ENCODE measurements at regions not wholly inside any gene's neighbourhood (a gene's known extent, or its start where the extent isn't known, plus 50 kb on each side); places are given as distances from the start of the nearest gene placed in this dataset.

DNA sequence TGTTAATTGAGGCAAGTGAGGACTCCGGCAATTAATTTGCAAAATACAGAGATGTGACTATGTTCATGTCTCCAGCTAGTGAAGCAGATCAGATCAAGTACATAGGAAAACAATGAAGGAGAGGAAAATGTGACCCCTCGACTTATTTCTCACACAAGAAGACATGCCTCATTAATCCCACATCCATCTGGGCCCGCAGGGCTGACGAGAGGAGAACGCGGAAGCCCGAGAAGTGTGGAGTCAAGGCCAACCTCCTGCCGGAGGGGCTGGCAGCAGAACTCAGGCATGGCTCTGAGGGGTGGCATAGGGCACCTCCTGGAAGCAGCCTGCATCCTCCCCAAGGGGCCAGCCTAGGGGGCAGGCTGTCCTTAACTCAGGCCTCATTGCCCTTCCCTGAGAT is 54.4 kb downstream of the ZNF503 start:
- Mint-ChIP-seq H3K27ac (no peak overlapping the region), H3K27me3 (no peaks in the 10 kb centered on the region), H3K9me3 (no peaks in the 10 kb centered on the region), H3K4me3 (no peak overlapping the region), H3K4me1 (no peaks in the 10 kb centered on the region), H3K36me3 (no peaks in the 10 kb centered on the region)
- DNase-seq (no peak), ATAC-seq (ENCODE audit: low read depth) (no peak)
- POLR2A ChIA-PET, result no interaction called here

DNA sequence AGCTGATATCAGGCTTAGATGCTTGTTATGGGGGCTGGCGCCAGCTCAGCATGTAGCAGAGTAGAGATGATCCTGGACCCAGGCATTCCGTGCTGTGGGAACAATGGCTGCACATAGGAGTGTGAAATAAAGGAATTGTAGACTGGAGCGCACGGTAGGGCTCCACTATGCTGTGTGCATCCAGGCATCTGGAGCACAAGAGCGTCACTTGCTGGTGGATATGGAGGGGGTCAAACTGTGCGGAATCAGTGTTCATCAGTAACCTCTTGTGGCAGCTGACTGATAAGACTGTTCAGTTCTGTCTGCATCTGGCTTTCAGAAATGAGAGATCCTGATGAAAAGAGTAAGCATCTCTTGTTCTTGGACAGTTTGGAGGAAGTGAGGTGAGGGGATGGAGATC is 55.8 kb downstream of the ZNF503 start:
- no peaks in the 10 kb centered on the region for H3K4me1 Mint-ChIP-seq
- H3K4me3 Mint-ChIP-seq, result no peak overlapping the region
- POLR2A ChIA-PET, result no interaction called here
- H3K27ac Mint-ChIP-seq, result no peak overlapping the region
- H3K36me3 Mint-ChIP-seq, result no peaks in the 10 kb centered on the region
- H3K9me3 Mint-ChIP-seq, result no peaks in the 10 kb centered on the region
- DNase-seq (no peak), ATAC-seq (ENCODE audit: low read depth) (no peak)
- no peaks in the 10 kb centered on the region for H3K27me3 Mint-ChIP-seq

DNA sequence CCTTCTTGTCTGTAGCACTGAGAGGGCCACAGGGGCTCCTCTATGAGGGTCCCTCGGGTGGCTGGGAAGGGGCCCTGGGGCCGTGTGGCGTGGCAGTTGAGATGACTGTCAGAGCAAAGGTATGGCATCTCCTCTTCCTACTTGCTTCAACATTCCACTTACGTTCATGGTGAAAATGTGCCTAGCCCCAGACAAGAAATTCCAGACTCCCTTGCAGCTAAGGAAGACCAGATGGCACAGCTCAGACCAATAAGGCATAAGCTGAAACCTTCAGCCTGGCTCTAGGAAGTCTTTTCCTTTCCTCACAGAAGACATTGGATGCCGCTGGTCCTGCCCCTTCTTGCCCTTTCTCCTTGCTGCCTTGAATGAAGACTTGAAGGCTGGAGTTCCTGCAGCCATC is 57.4 kb downstream of the ZNF503 start:
- POLR2A ChIA-PET, result no interaction called here
- no peaks in the 10 kb centered on the region for H3K27me3 Mint-ChIP-seq
- no peaks in the 10 kb centered on the region for H3K9me3 Mint-ChIP-seq
- no peak for DNase-seq
- no peak for ATAC-seq (ENCODE audit: low read depth)
- no peaks in the 10 kb centered on the region for H3K36me3 Mint-ChIP-seq
- H3K4me3 Mint-ChIP-seq, result no peak overlapping the region
- no peak overlapping the region for H3K27ac Mint-ChIP-seq
- H3K4me1 Mint-ChIP-seq, result no peaks in the 10 kb centered on the region

DNA sequence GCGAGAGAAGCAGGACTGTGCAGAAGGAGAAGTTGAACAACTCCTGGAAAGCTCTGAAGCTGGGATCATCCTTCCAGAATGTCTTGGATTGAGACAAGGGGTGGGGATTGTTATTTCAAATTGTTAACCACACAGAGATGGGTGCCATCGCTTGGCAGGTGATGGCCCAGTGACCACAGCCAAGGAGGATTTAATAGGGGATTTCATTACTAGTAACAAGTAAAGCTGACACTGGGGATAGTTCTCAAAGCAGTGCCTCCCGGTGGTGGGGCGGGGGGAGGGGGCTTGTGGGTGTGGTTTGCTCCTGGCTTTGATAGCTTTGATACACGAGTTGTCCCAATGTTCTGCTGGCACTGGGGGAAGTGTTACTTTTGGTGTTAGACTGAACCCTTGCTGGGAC is 59.2 kb downstream of the ZNF503 start:
- H3K9me3 Mint-ChIP-seq, result no peaks in the 10 kb centered on the region
- no peaks in the 10 kb centered on the region for H3K27me3 Mint-ChIP-seq
- DNase-seq (no peak), ATAC-seq (ENCODE audit: low read depth) (no peak)
- H3K27ac Mint-ChIP-seq, result no peak overlapping the region
- H3K4me3 Mint-ChIP-seq, result no peak overlapping the region
- no peaks in the 10 kb centered on the region for H3K36me3 Mint-ChIP-seq
- POLR2A ChIA-PET, result no interaction called here
- no peaks in the 10 kb centered on the region for H3K4me1 Mint-ChIP-seq

DNA sequence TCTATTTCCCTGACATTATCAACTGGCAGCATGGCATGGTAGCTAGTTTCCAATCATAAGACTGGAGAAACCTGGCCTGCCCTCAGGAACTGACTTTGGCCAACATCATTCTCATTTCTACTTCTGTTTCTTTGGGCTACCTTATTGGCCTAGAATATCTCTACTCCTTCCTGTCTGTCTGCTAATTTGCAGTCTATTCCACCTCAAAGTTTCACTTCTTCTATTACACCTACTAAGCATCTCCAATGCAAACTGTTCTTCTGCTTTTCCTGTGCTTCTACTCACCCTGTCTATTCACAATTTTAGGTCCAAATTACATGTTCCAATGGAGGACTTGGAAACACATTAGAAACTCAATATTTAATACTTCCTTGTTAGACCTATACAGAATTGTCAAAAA is 65.6 kb downstream of the ZNF503 start:
- Mint-ChIP-seq H3K4me1 (no peaks in the 10 kb centered on the region), H3K36me3 (no peaks in the 10 kb centered on the region), H3K27me3 (peaks cover 6% of the 10 kb centered on the region), H3K9me3 (no peaks in the 10 kb centered on the region), H3K4me3 (no peak overlapping the region), H3K27ac (no peak overlapping the region)
- ATAC-seq (ENCODE audit: low read depth) (no peak), DNase-seq (no peak)
- POLR2A ChIA-PET, result no interaction called here

DNA sequence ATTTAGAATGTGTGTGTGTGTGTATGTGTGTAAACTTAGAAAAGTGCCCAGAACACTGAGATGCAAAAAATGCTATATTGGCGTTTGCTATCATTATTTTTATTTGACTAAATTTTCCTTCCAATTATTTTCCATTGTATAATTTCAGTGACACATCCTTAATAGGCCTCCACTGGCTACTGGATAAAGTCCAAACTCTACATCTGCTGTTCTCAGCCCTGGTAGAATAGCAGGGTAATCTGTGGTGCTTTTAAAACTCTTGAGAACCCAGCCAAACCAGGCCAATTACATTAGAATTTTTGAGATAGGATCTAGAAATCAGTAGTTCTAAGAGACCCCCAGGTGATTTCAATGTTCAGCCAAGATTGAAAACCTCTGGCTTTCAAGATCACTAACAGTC is 66.4 kb downstream of the ZNF503 start:
- Mint-ChIP-seq H3K27ac (no peak overlapping the region), H3K36me3 (no peaks in the 10 kb centered on the region), H3K9me3 (no peaks in the 10 kb centered on the region), H3K27me3 (peaks cover 10% of the 10 kb centered on the region), H3K4me1 (no peaks in the 10 kb centered on the region), H3K4me3 (no peak overlapping the region)
- DNase-seq, result no peak
- no peak for ATAC-seq (ENCODE audit: low read depth)
- POLR2A ChIA-PET, result no interaction called here

DNA sequence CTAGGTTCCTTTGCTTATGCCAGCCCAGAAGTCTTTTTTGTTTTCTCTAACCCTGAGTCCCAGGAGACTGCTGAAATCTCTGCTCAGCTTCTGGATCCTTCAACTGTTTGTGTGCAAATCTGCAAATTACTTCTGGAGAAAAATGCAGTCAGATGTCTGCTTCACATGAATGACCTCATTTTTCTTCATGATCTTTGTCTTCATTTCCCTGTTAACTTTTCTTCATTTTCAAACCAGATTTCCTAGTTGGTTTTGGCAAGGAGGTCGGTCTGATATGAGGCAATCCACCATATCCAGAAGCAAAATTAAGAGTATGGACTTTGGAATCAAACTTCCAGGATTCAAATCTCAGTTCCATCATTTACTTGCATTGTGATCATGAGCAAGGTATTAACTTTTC is 66.8 kb downstream of the ZNF503 start:
- no peaks in the 10 kb centered on the region for H3K4me1 Mint-ChIP-seq
- POLR2A ChIA-PET, result no interaction called here

DNA sequence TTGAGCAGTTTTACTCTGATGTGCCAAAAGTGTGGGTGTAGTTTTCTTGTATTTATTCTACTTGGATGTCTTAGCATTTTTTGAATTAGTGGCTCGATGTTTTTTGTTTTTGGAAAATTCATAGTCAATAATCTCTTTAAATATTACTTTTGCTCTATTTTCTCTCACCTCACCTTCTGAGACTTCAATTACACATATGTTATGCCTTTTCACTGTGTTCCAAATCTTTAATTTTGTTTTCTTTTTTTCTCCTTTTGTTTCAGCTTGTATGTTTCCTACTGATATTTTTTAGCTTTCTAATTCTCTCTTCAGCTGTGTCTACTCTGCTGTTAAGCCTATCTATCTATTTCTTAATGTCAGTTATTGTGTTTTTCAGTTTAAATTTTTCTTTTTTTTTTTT is 69.5 kb downstream of the ZNF503 start:
- no peak overlapping the region for H3K4me3 Mint-ChIP-seq
- H3K9me3 Mint-ChIP-seq, result no peaks in the 10 kb centered on the region
- no peak overlapping the region for H3K27ac Mint-ChIP-seq

More for the DNA sequence above, 66.8 kb downstream of the ZNF503 start:
- no peak overlapping the region for H3K4me3 Mint-ChIP-seq
- no peaks in the 10 kb centered on the region for H3K9me3 Mint-ChIP-seq
- peaks cover 10% of the 10 kb centered on the region for H3K27me3 Mint-ChIP-seq
- DNase-seq (no peak), ATAC-seq (ENCODE audit: low read depth) (no peak)
- H3K27ac Mint-ChIP-seq, result no peak overlapping the region
- no peaks in the 10 kb centered on the region for H3K36me3 Mint-ChIP-seq

DNA sequence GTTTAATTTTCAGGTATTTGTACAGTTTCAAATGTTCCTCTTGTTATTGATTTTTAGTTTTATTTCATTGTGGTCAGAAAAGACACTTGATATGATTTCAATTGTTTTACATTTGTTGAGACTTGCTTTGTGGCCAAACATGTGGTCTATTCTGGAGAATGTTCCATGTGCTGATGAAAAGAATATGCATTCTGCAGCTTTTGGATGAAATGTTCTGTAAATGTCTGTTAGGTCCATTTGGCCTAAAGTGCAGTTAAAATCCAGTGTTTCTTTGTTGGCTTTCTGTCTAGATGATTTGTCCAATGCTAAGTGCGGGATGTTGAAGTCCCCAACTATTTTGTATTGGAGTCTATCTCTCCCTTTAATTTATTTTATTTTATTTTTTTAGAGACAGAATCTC is 70.5 kb downstream of the ZNF503 start:
- Mint-ChIP-seq H3K27ac (no peak overlapping the region), H3K9me3 (no peaks in the 10 kb centered on the region), H3K27me3 (peaks cover 20% of the 10 kb centered on the region), H3K36me3 (no peaks in the 10 kb centered on the region), H3K4me1 (no peaks in the 10 kb centered on the region), H3K4me3 (no peak overlapping the region)
- POLR2A ChIA-PET, result no interaction called here
- ATAC-seq (ENCODE audit: low read depth) (no peak), DNase-seq (no peak)

More for the DNA sequence above, 69.5 kb downstream of the ZNF503 start:
- POLR2A ChIA-PET, result no interaction called here
- Mint-ChIP-seq H3K27me3 (peaks cover 17% of the 10 kb centered on the region), H3K4me1 (no peaks in the 10 kb centered on the region), H3K36me3 (no peaks in the 10 kb centered on the region)
- no peak for DNase-seq
- ATAC-seq (ENCODE audit: low read depth), result no peak

DNA sequence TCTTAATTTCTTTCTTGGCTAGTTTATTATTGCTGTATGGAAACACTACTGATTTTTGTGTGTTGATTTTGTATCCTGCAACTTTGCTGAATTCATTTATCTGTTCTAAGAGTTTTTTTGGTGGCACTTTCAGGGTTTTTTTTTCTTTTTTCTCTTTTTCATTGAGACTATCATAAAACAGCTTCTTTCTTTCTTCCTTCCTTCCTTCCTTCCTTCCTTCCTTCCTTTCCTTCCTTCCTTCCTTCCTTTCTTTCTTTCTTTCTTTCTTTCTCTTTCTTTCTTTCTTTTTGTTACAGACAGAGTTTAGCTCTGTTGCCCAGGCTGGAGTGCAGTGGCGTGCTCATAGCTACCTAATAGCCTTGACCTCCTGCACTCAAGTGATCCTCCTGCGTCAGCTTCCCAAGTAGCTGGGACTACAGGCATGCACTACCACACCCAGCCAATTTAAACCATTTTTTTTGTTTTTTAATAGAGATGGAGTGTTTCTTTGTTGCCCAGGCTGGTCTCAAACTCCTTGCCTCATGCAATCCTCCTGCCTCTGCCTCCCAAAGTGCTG is 72.3 kb downstream of the ZNF503 start:
- no peak overlapping the region for H3K27ac Mint-ChIP-seq
- DNase-seq, result no peak
- H3K9me3 Mint-ChIP-seq, result no peaks in the 10 kb centered on the region
- no peak overlapping the region for H3K4me3 Mint-ChIP-seq
- H3K4me1 Mint-ChIP-seq, result no peaks in the 10 kb centered on the region
- no peaks in the 10 kb centered on the region for H3K36me3 Mint-ChIP-seq
- no peak for ATAC-seq (ENCODE audit: low read depth)
- H3K27me3 Mint-ChIP-seq, result peaks cover 27% of the 10 kb centered on the region
- POLR2A ChIA-PET, result interaction anchor here (0.6 kb wide), 1 partner anchor 142 kb away, joined by 3 read pairs; no protein-coding TSS in a partner anchor

DNA sequence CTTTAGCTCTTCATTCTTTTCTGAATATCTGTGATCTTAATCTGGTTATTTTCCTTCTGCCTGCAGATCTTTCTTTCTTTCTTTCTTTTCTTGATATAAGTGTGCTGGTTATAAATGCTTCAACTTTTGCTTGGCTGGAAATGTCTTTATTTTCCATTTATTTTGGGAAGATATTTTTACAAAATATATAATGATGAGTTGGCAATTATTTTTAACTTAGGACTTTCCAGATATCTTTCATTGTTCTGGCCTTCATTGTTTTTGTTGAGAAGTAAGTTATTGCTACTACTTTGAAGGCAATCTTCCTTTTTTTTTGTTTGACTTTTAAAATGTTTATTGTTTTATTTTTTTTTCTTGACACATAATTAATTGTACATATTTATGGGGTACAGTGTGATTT is 75.3 kb downstream of the ZNF503 start:
- no peaks in the 10 kb centered on the region for H3K4me1 Mint-ChIP-seq
- H3K4me3 Mint-ChIP-seq, result no peak overlapping the region
- no peaks in the 10 kb centered on the region for H3K36me3 Mint-ChIP-seq
- DNase-seq (no peak), ATAC-seq (ENCODE audit: low read depth) (no peak)
- POLR2A ChIA-PET, result no interaction called here
- H3K27ac Mint-ChIP-seq, result no peak overlapping the region
- H3K9me3 Mint-ChIP-seq, result peaks cover 4% of the 10 kb centered on the region
- H3K27me3 Mint-ChIP-seq, result peaks cover 24% of the 10 kb centered on the region

DNA sequence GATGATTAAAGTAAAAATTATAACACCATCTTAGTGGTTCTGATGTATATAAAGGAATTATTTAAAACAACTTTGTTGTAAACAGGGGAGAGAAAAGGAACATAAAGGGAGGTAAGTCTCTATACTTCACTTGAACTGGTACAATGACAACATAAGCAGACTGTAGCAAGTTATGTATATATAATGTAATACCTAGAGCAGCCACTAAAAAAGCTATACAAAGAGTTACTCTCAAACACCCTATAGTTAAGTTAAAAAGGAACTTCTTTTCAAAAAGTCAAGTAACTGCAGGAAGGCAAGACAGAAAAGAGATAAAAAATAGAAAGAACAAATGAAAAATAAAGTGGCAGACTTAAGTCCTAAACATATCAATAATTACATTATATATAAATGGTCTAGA is 82.3 kb downstream of the ZNF503 start:
- H3K4me1 Mint-ChIP-seq, result no peaks in the 10 kb centered on the region
- DNase-seq, result no peak
- H3K4me3 Mint-ChIP-seq, result no peak overlapping the region
- ATAC-seq (ENCODE audit: low read depth), result no peak
- POLR2A ChIA-PET, result no interaction called here
- no peak overlapping the region for H3K27ac Mint-ChIP-seq
- H3K9me3 Mint-ChIP-seq, result peaks cover 12% of the 10 kb centered on the region
- no peaks in the 10 kb centered on the region for H3K36me3 Mint-ChIP-seq
- H3K27me3 Mint-ChIP-seq, result peaks cover 14% of the 10 kb centered on the region

DNA sequence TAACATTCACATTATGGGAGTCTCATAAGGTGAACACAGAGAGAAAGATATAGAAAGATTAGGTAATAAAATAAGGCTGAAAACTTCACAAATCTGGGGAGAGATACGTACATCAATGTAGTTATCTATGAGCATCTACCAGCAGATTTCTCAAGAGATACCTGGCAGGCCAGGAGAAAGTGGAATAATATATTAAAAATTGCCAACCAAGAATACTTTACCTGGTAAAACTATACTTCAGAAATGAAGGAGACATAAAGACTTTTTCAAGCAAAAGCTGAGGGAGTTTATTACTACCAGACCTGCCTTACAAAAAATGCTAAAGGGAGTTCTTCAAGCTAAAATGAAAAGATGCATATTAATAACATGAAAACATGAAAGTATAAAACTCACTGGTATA is 78.8 kb upstream of the COMTD1 start:
- peaks cover 14% of the 10 kb centered on the region for H3K9me3 Mint-ChIP-seq
- no peak overlapping the region for H3K27ac Mint-ChIP-seq
- POLR2A ChIA-PET, result no interaction called here
- no peaks in the 10 kb centered on the region for H3K36me3 Mint-ChIP-seq
- peaks cover 14% of the 10 kb centered on the region for H3K27me3 Mint-ChIP-seq
- H3K4me3 Mint-ChIP-seq, result no peak overlapping the region
- no peaks in the 10 kb centered on the region for H3K4me1 Mint-ChIP-seq
- DNase-seq, result no peak
- no peak for ATAC-seq (ENCODE audit: low read depth)

DNA sequence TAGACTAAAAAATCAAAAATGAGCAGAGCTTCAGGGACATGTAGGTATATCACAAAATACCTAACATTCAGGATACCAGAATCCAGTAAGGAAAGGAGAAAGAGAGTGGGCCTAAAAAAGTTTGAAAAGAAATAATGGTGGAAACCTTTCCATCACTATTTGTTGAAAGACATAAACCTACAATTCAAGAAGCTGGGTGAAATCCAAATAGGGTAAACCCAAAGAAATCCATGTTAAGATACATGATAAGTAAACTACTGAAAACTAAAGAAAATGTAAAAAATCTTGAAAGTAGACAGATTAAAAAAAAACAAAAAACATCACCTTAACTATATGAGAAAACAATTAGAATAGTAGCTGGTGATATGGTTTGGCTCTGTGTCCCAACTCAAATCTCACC is 76.7 kb upstream of the COMTD1 start:
- H3K27me3 Mint-ChIP-seq, result peaks cover 5% of the 10 kb centered on the region
- no peak for DNase-seq
- POLR2A ChIA-PET, result no interaction called here
- peaks cover 17% of the 10 kb centered on the region for H3K9me3 Mint-ChIP-seq
- no peak overlapping the region for H3K27ac Mint-ChIP-seq
- H3K36me3 Mint-ChIP-seq, result no peaks in the 10 kb centered on the region
- no peak for ATAC-seq (ENCODE audit: low read depth)
- no peak overlapping the region for H3K4me3 Mint-ChIP-seq
- H3K4me1 Mint-ChIP-seq, result peaks cover 3% of the 10 kb centered on the region

DNA sequence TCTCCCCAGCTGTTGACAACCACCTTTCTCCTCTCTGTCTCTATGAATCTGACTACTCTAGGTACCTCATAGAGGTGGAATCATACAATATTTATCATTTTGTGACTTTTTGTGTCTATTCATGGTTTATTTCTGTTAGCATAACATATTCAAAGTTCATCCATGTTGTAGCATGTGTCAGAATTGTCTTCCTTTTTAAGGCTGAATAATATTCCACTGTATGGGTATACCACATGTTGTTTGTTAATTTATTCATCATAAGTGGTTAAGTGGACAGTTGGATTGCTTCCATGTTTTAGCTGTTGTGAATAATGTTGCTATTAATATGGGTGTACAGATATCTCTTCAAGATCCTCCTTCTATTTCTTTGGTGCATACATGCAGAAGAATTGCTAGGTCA is 69.9 kb upstream of the COMTD1 start:
- H3K27me3 Mint-ChIP-seq, result peaks cover 2% of the 10 kb centered on the region
- H3K4me3 Mint-ChIP-seq, result no peak overlapping the region
- H3K27ac Mint-ChIP-seq, result no peak overlapping the region
- ATAC-seq (ENCODE audit: low read depth) (no peak), DNase-seq (no peak)
- peaks cover 8% of the 10 kb centered on the region for H3K9me3 Mint-ChIP-seq
- H3K4me1 Mint-ChIP-seq, result peaks cover 10% of the 10 kb centered on the region
- POLR2A ChIA-PET, result no interaction called here
- H3K36me3 Mint-ChIP-seq, result no peaks in the 10 kb centered on the region
